Smooth muscle cell (in vitro differentiated cells): ENCODE measurements at regions not wholly inside any gene's neighbourhood (a gene's known extent, or its start where the extent isn't known, plus 50 kb on each side); places are given as distances from the start of the nearest gene placed in this dataset.

Experiments
- DNase-seq: peaks from one replicate; lab custom pipeline; 2025; ENCODE audit not compliant: unreplicated experiment; lab: John Stamatoyannopoulos, UW
- H2AFZ ChIP-seq: fragments of 200-600 bp; sonication (generic); 2 replicates; pipeline ENCODE4 v1.6.0; 2016; ENCODE audit warnings: antibody characterized with exemption, low read depth, mild to moderate bottlenecking
- H3F3A ChIP-seq: fragments of 200-600 bp; sonication (generic); 2 replicates; pipeline ENCODE4 v1.6.0; 2017; ENCODE audit warnings: antibody characterized with exemption, low read depth
- H3K27ac ChIP-seq: fragments of 200-600 bp; sonication (generic); 2 replicates; pipeline ENCODE4 v1.5.1; 2016; ENCODE audit warnings: low read depth, mild to moderate bottlenecking
- H3K27me3 ChIP-seq: fragments of 200-600 bp; sonication (generic); 2 replicates; pipeline ENCODE4 v1.6.1; 2016; ENCODE audit warnings: low read depth, mild to moderate bottlenecking
- H3K36me3 ChIP-seq: fragments of 200-600 bp; sonication (generic); 2 replicates; pipeline ENCODE4 v1.5.1; 2016; ENCODE audit warnings: low read depth
- H3K4me1 ChIP-seq: fragments of 200-600 bp; sonication (generic); 2 replicates; pipeline ENCODE4 v1.5.1; 2016; ENCODE audit warnings: low read depth
- H3K4me2 ChIP-seq: fragments of 200-600 bp; sonication (generic); 2 replicates; pipeline ENCODE4 v1.6.0; 2016; ENCODE audit warnings: mild to moderate bottlenecking
- H3K4me3 ChIP-seq: fragments of 200-600 bp; sonication (generic); 2 replicates; pipeline ENCODE4 v1.5.1; 2016; ENCODE audit warnings: mild to moderate bottlenecking
- H3K79me2 ChIP-seq: fragments of 200-600 bp; sonication (generic); 2 replicates; pipeline ENCODE4 v1.6.0; 2016; ENCODE audit warnings: low read depth, mild to moderate bottlenecking
- H3K9ac ChIP-seq: fragments of 200-600 bp; sonication (generic); 2 replicates; pipeline ENCODE4 v1.6.0; 2016; ENCODE audit warnings: low read depth
- H3K9me3 ChIP-seq: fragments of 200-600 bp; sonication (generic); replicated peaks from 2 replicates; pipeline ENCODE4 v1.5.1; 2016; ENCODE audit warnings: low read depth
- H4K20me1 ChIP-seq: fragments of 200-600 bp; sonication (generic); 2 replicates; pipeline ENCODE4 v1.6.0; 2016; ENCODE audit warnings: low read depth
- CTCF ChIP-seq: fragments of 200-600 bp; sonication (generic); IDR thresholded peaks from 2 replicates; pipeline ENCODE4 v1.5.1; 2017; ENCODE audit warnings: borderline replicate concordance, mild to moderate bottlenecking, antibody characterized with exemption; ENCODE audit not compliant: insufficient read depth, poor library complexity, severe bottlenecking
- WGBS: methylation state at CpG from one replicate; pipeline ENCODE4 v1.1.7; 2016; ENCODE audit warnings: low lambda C conversion rate; 5-methylcytosine and 5-hydroxymethylcytosine counted together

- TF ChIP-seq CTCF = no peak
- DNase-seq = no peak
Observed at GRCh38 chr4:30396772-30397475, 323.2 kb upstream of the PCDH7 start.

GRCh38 chr4:30399476-30399875, 320.7 kb upstream of the PCDH7 start:
- Histone ChIP-seq H3K27me3 (no peaks in the 10 kb centered on the region), H3K9ac (no peak overlapping the region), H3K9me3 (no peaks in the 10 kb centered on the region), H3K79me2 (no peaks in the 10 kb centered on the region), H3F3A (peaks cover 3% of the 10 kb centered on the region), H3K4me3 (no peak overlapping the region), H3K4me1 (peaks cover 12% of the 10 kb centered on the region), H3K4me2 (no peak overlapping the region), H3K27ac (no peak overlapping the region), H2AFZ (no peak overlapping the region), H3K36me3 (no peaks in the 10 kb centered on the region), H4K20me1 (no peaks in the 10 kb centered on the region)
- TF ChIP-seq CTCF = no peak
- WGBS = 84% methylated on average over 1 of the region's 1 CpG
- DNase-seq = no peak

More at GRCh38 chr4:30396772-30397475, 323.2 kb upstream of the PCDH7 start:
- 77% methylated on average over 2 of the region's 2 CpGs for WGBS
- no peaks in the 10 kb centered on the region for H3K27me3 ChIP-seq
- no peak overlapping the region for H3K4me2 ChIP-seq
- peak overlapping the region; percentile 48 for H3K27ac ChIP-seq
- H3K4me3 ChIP-seq = no peak overlapping the region
- H3K36me3 ChIP-seq = no peaks in the 10 kb centered on the region
- H3K9me3 ChIP-seq = peaks cover 5% of the 10 kb centered on the region
- H3K79me2 ChIP-seq = no peaks in the 10 kb centered on the region
- no peak overlapping the region for H3K9ac ChIP-seq
- peaks cover 3% of the 10 kb centered on the region for H3F3A ChIP-seq
- peak overlapping the region; percentile 0 for H2AFZ ChIP-seq
- H3K4me1 ChIP-seq = peaks cover 9% of the 10 kb centered on the region
- H4K20me1 ChIP-seq = no peaks in the 10 kb centered on the region

GRCh38 chr4:30402276-30402675, 317.9 kb upstream of the PCDH7 start:
- no peak for TF ChIP-seq CTCF
- peaks cover 4% of the 10 kb centered on the region for H3K9me3 ChIP-seq
- H3K4me3 ChIP-seq = no peak overlapping the region
- H3K27me3 ChIP-seq = no peaks in the 10 kb centered on the region
- DNase-seq = no peak
- no peak overlapping the region for H3K9ac ChIP-seq
- H2AFZ ChIP-seq = peak overlapping the region; percentile 40
- no peaks in the 10 kb centered on the region for H4K20me1 ChIP-seq
- peaks cover 3% of the 10 kb centered on the region for H3F3A ChIP-seq
- no peaks in the 10 kb centered on the region for H3K79me2 ChIP-seq
- 51% methylated on average over 2 of the region's 2 CpGs for WGBS
- peak overlapping the region; percentile 28 for H3K27ac ChIP-seq
- H3K36me3 ChIP-seq = no peaks in the 10 kb centered on the region
- no peak overlapping the region for H3K4me2 ChIP-seq
- peaks cover 6% of the 10 kb centered on the region for H3K4me1 ChIP-seq

- Histone ChIP-seq H3K36me3 (peaks cover 7% of the 10 kb centered on the region), H4K20me1 (no peaks in the 10 kb centered on the region), H3K9me3 (peaks cover 31% of the 10 kb centered on the region), H2AFZ (no peak overlapping the region), H3K27me3 (no peaks in the 10 kb centered on the region), H3F3A (no peaks in the 10 kb centered on the region), H3K4me3 (no peak overlapping the region), H3K79me2 (no peaks in the 10 kb centered on the region), H3K4me2 (no peak overlapping the region), H3K9ac (no peak overlapping the region), H3K27ac (no peak overlapping the region), H3K4me1 (no peaks in the 10 kb centered on the region)
- DNase-seq = no peak
- TF ChIP-seq CTCF = no peak
Observed at GRCh38 chr4:30413915-30414314, 306.3 kb upstream of the PCDH7 start.
